HL-60 (cell line): ENCODE measurements at regions not wholly inside any gene's neighbourhood (a gene's known extent, or its start where the extent isn't known, plus 50 kb on each side); places are given as distances from the start of the nearest gene placed in this dataset.

Experiments
- DNase-seq, 2 experiments: peaks; one replicate each; pipeline ENCODE4 v3.0.0-alpha.2; 2010 to 2020; ENCODE audit warnings: low read depth in 1 of 2, low spot score in 1 of 2
- H3K27ac ChIP-seq: fragments of 250-450 bp; sonication (Bioruptor Pico); replicated peaks from 2 replicates; pipeline ENCODE4 v1.5.1; 2020; ENCODE audit warnings: mild to moderate bottlenecking, moderate library complexity
- H3K27me3 ChIP-seq: fragments of 250-450 bp; sonication (Bioruptor Pico); 2 replicates; pipeline ENCODE4 v1.5.1; 2021; ENCODE audit warnings: mild to moderate bottlenecking, moderate library complexity; ENCODE audit not compliant: insufficient read depth, poor library complexity, severe bottlenecking
- H3K4me3 ChIP-seq: replicated peaks from 2 replicates; pipeline ENCODE4 v1.5.1; 2011; ENCODE audit warnings: mild to moderate bottlenecking, control low read depth, low read length; ENCODE audit not compliant: insufficient read depth
- GABPA ChIP-seq: IDR thresholded peaks from 2 replicates; pipeline ENCODE4 v1.6.1; 2012; ENCODE audit warnings: low read depth
- POLR2AphosphoS5 ChIP-seq: IDR thresholded peaks from 2 replicates; pipeline ENCODE4 v1.6.1; 2012; ENCODE audit warnings: low read depth
- SPI1 ChIP-seq: IDR thresholded peaks from 2 replicates; pipeline ENCODE4 v1.6.1; 2012; ENCODE audit warnings: low read depth, mild to moderate bottlenecking, borderline replicate concordance
- TF ChIP-seq, protein P1 (sequence below): IDR thresholded peaks from one replicate; pipeline ENCODE4 v1.5.1; 2011; ENCODE audit warnings: low read length, control low read depth, inconsistent platforms; ENCODE audit not compliant: insufficient read depth
- TF ChIP-seq, protein P2 (sequence below): IDR thresholded peaks from 2 replicates; pipeline ENCODE4 v1.6.1; 2012; ENCODE audit warnings: low read depth; ENCODE audit not compliant: insufficient replicate concordance

DNA sequence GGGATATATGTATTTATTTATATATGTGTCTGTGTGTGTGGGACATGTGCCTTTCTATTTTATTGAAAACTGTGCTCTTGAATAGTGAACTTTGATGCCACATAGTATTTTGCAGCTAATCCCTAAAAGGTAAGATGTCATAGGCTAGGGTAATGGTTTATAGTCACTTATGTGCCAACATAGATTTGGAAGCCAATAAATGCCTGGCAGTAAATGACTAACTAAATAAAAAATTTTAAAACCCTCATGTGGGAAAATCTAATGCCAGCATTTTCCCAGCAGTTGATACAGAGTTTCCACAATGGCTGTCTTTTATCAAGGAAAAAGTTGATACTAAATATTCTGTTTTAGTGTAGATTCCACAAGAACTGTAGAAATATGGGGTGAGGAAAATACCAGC is 101.5 kb upstream of the IMMP2L start:
- H3K27ac ChIP-seq: no peak overlapping the region
- TF ChIP-seq, protein P1, sequence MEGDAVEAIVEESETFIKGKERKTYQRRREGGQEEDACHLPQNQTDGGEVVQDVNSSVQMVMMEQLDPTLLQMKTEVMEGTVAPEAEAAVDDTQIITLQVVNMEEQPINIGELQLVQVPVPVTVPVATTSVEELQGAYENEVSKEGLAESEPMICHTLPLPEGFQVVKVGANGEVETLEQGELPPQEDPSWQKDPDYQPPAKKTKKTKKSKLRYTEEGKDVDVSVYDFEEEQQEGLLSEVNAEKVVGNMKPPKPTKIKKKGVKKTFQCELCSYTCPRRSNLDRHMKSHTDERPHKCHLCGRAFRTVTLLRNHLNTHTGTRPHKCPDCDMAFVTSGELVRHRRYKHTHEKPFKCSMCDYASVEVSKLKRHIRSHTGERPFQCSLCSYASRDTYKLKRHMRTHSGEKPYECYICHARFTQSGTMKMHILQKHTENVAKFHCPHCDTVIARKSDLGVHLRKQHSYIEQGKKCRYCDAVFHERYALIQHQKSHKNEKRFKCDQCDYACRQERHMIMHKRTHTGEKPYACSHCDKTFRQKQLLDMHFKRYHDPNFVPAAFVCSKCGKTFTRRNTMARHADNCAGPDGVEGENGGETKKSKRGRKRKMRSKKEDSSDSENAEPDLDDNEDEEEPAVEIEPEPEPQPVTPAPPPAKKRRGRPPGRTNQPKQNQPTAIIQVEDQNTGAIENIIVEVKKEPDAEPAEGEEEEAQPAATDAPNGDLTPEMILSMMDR: no peak
- TF ChIP-seq GABPA: no peak
- no peak for TF ChIP-seq POLR2AphosphoS5
- TF ChIP-seq, protein P2, sequence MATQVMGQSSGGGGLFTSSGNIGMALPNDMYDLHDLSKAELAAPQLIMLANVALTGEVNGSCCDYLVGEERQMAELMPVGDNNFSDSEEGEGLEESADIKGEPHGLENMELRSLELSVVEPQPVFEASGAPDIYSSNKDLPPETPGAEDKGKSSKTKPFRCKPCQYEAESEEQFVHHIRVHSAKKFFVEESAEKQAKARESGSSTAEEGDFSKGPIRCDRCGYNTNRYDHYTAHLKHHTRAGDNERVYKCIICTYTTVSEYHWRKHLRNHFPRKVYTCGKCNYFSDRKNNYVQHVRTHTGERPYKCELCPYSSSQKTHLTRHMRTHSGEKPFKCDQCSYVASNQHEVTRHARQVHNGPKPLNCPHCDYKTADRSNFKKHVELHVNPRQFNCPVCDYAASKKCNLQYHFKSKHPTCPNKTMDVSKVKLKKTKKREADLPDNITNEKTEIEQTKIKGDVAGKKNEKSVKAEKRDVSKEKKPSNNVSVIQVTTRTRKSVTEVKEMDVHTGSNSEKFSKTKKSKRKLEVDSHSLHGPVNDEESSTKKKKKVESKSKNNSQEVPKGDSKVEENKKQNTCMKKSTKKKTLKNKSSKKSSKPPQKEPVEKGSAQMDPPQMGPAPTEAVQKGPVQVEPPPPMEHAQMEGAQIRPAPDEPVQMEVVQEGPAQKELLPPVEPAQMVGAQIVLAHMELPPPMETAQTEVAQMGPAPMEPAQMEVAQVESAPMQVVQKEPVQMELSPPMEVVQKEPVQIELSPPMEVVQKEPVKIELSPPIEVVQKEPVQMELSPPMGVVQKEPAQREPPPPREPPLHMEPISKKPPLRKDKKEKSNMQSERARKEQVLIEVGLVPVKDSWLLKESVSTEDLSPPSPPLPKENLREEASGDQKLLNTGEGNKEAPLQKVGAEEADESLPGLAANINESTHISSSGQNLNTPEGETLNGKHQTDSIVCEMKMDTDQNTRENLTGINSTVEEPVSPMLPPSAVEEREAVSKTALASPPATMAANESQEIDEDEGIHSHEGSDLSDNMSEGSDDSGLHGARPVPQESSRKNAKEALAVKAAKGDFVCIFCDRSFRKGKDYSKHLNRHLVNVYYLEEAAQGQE: no peak
- no peak for TF ChIP-seq SPI1
- no peak overlapping the region for H3K4me3 ChIP-seq
- no peak for DNase-seq
- no peaks in the 10 kb centered on the region for H3K27me3 ChIP-seq

DNA sequence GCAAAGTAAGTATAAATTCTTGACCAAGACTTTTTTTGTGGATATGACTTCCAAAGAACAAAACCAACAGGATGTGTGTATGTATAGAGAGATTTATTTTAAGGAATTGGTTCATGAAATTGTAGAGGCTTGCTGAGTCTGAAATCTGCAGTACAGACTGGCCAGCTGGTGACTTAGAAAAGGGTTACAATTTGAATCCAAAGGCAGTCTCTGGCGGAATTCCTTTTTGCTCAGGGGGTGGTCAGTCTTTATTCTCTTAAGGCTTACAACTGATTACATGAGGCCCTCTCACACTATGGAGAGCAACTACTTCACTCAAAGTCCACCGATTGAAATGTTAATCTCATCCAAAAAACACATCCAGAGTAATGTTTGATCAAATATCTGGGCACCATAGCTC is 100.1 kb upstream of the IMMP2L start:
- Histone ChIP-seq H3K4me3 (no peak overlapping the region), H3K27ac (no peak overlapping the region), H3K27me3 (no peaks in the 10 kb centered on the region)
- no peak for DNase-seq
- TF ChIP-seq, protein P2: no peak
- TF ChIP-seq POLR2AphosphoS5: no peak
- no peak for TF ChIP-seq SPI1
- TF ChIP-seq, protein P1: no peak
- TF ChIP-seq GABPA: no peak

DNA sequence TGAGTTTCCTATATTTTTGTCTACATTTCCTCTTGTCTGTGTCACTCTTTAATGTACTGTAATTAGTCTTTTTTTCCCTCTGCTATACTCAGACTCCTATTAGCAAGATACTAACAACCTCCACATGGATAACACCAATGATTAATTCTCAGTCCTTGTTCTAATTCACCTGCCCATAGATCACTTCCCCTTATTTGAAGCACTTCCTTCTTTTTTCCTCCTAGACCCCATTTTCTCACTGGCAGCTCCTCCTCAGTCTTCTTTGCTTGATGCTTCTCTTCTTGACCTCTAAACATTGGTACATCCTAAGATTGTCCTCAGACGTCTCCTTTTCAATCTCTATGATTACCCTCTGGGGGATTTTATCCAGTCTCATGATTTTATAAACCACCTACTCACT is 98.2 kb upstream of the IMMP2L start:
- DNase-seq: no peak
- TF ChIP-seq POLR2AphosphoS5 (no peak), SPI1 (peak; percentile 98)
- Histone ChIP-seq H3K27ac (no peak overlapping the region), H3K27me3 (no peaks in the 10 kb centered on the region), H3K4me3 (no peak overlapping the region)

DNA sequence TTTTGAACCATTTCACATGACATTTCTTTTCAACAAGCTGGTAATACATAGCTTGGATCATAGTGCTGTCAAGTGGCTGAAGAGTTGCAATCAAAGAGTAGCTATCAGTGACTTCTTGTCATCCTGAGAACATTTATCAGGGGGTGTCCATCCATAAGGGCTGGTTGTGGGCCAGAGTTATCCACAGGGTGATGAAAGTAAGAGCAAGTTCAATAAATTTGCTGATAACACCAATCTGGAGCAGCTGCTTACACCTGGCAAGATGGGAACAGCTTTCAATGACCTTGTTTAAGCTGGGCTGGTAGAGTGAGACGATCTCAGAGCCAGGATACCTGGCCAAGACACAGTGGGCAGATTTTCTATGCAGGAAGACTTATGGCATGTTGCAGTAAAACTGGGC is 96.3 kb upstream of the IMMP2L start:
- DNase-seq: no peak
- TF ChIP-seq GABPA: no peak
- TF ChIP-seq SPI1: no peak
- TF ChIP-seq, protein P1: no peak
- no peak for TF ChIP-seq POLR2AphosphoS5
- TF ChIP-seq, protein P2: no peak
- no peak overlapping the region for H3K27ac ChIP-seq
- H3K27me3 ChIP-seq: no peaks in the 10 kb centered on the region
- no peak overlapping the region for H3K4me3 ChIP-seq
